ENCODE measurements at regions not wholly inside any gene's neighbourhood (a gene's known extent, or its start where the extent isn't known, plus 50 kb on each side); places are given as distances from the start of the nearest gene placed in this dataset.

DNA sequence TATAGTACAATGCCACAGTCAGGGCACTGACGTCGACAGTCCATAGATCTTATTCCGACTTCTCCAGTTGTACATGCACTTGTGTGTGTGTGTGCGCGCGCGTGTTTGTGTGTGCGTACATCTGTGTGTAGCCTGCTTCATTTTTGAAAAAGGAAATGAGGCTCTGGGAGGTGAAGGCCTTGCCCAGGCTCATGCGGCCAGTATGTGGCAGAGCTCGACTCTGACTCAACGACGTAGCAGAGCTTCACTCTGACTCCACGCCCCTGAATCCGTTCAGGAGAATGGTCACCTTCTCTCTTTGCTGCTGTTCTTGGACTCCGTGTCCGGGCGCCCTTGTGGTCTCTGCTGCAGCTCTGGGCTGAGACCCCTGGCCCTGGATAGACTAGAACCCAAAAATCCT lies 81.6 kb upstream of the CIBAR2 start:
- TF ChIP-seq, protein P1, sequence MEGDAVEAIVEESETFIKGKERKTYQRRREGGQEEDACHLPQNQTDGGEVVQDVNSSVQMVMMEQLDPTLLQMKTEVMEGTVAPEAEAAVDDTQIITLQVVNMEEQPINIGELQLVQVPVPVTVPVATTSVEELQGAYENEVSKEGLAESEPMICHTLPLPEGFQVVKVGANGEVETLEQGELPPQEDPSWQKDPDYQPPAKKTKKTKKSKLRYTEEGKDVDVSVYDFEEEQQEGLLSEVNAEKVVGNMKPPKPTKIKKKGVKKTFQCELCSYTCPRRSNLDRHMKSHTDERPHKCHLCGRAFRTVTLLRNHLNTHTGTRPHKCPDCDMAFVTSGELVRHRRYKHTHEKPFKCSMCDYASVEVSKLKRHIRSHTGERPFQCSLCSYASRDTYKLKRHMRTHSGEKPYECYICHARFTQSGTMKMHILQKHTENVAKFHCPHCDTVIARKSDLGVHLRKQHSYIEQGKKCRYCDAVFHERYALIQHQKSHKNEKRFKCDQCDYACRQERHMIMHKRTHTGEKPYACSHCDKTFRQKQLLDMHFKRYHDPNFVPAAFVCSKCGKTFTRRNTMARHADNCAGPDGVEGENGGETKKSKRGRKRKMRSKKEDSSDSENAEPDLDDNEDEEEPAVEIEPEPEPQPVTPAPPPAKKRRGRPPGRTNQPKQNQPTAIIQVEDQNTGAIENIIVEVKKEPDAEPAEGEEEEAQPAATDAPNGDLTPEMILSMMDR (conservative IDR thresholded peaks at IDR 0.05), result no peak
- TF ChIP-seq EZH2 (IDR thresholded peaks at IDR 0.05; ENCODE audit: low read depth), result no peak

Data from PC-9 (cell line).